KMS-11 (cell line): ENCODE measurements at regions not wholly inside any gene's neighbourhood (a gene's known extent, or its start where the extent isn't known, plus 50 kb on each side); places are given as distances from the start of the nearest gene placed in this dataset.

Source experiments
- H2AFZ ChIP-seq: fragments of 200-600 bp; sonication (generic); 2 replicates; pipeline ENCODE4 v1.6.1; 2016; ENCODE audit warnings: antibody characterized with exemption, mixed run types, low read depth
- H3K27ac ChIP-seq: fragments of 200-600 bp; sonication (generic); 2 replicates; pipeline ENCODE4 v1.6.1; 2016; ENCODE audit warnings: mild to moderate bottlenecking, mixed run types
- H3K27me3 ChIP-seq: fragments of 200-600 bp; sonication (generic); 2 replicates; pipeline ENCODE4 v1.6.1; 2017; ENCODE audit warnings: mild to moderate bottlenecking, low read depth, mixed run types, moderate library complexity; ENCODE audit not compliant: insufficient read depth
- H3K36me3 ChIP-seq: fragments of 200-600 bp; sonication (generic); 2 replicates; pipeline ENCODE4 v1.6.1; 2017; ENCODE audit warnings: mild to moderate bottlenecking, mixed run types; ENCODE audit not compliant: insufficient read depth
- H3K4me1 ChIP-seq: fragments of 200-600 bp; sonication (generic); 2 replicates; pipeline ENCODE4 v1.6.1; 2016; ENCODE audit warnings: mild to moderate bottlenecking, low read depth, mixed run types; ENCODE audit not compliant: poor library complexity, severe bottlenecking
- H3K4me2 ChIP-seq: fragments of 200-600 bp; sonication (generic); 2 replicates; pipeline ENCODE4 v1.7.0; 2016; ENCODE audit warnings: mild to moderate bottlenecking, mixed run types
- H3K4me3 ChIP-seq: fragments of 200-600 bp; sonication (generic); IDR thresholded peaks from 2 replicates; pipeline ENCODE4 v1.6.1; 2017; ENCODE audit warnings: low read depth, low read length, mixed read lengths; ENCODE audit not compliant: insufficient read depth
- H3K79me2 ChIP-seq: fragments of 200-600 bp; sonication (generic); 2 replicates; pipeline ENCODE4 v1.6.1; 2016; ENCODE audit warnings: low read depth, mixed run types; ENCODE audit not compliant: insufficient read depth
- H3K9ac ChIP-seq: fragments of 200-600 bp; sonication (generic); 2 replicates; pipeline ENCODE4 v1.6.1; 2016; ENCODE audit warnings: mild to moderate bottlenecking, mixed run types
- H4K20me1 ChIP-seq: fragments of 200-600 bp; sonication (generic); 2 replicates; pipeline ENCODE4 v1.6.1; 2016; ENCODE audit warnings: mild to moderate bottlenecking, mixed run types; ENCODE audit not compliant: insufficient read depth
- CTCF ChIP-seq: fragments of 200-600 bp; sonication (generic); conservative IDR thresholded peaks from 2 replicates; pipeline ENCODE4 v1.6.1; 2017; ENCODE audit warnings: low read depth, mild to moderate bottlenecking, antibody characterized with exemption, low read length, moderate library complexity, mixed read lengths

GRCh38 chr11:127275774-127276173, 275.2 kb upstream of the KIRREL3 start:
- TF ChIP-seq CTCF: no peak

GRCh38 chr11:127274328-127274676, 273.7 kb upstream of the KIRREL3 start:
- no peaks in the 10 kb centered on the region for H3K4me1 ChIP-seq
- no peak for TF ChIP-seq CTCF
- H3K27ac ChIP-seq: no peak overlapping the region

More at GRCh38 chr11:127275774-127276173, 275.2 kb upstream of the KIRREL3 start:
- no peaks in the 10 kb centered on the region for H4K20me1 ChIP-seq
- H3K36me3 ChIP-seq: no peaks in the 10 kb centered on the region
- no peak overlapping the region for H3K27ac ChIP-seq
- no peak overlapping the region for H2AFZ ChIP-seq
- H3K27me3 ChIP-seq: no peaks in the 10 kb centered on the region
- H3K4me2 ChIP-seq: no peak overlapping the region
- no peaks in the 10 kb centered on the region for H3K79me2 ChIP-seq
- no peak overlapping the region for H3K4me3 ChIP-seq
- H3K9ac ChIP-seq: no peak overlapping the region
- H3K4me1 ChIP-seq: no peaks in the 10 kb centered on the region

GRCh38 chr11:127273593-127274327, 273.2 kb upstream of the KIRREL3 start:
- Histone ChIP-seq H3K4me2 (no peak overlapping the region), H3K27me3 (no peaks in the 10 kb centered on the region)
- no peak for TF ChIP-seq CTCF

More at GRCh38 chr11:127274328-127274676, 273.7 kb upstream of the KIRREL3 start:
- Histone ChIP-seq H3K4me2 (no peak overlapping the region), H2AFZ (no peak overlapping the region), H3K27me3 (no peaks in the 10 kb centered on the region), H4K20me1 (no peaks in the 10 kb centered on the region), H3K36me3 (no peaks in the 10 kb centered on the region), H3K9ac (no peak overlapping the region), H3K4me3 (no peak overlapping the region), H3K79me2 (no peaks in the 10 kb centered on the region)

GRCh38 chr11:127270851-127271250, 270.3 kb upstream of the KIRREL3 start:
- H3K27me3 ChIP-seq: no peaks in the 10 kb centered on the region
- no peak overlapping the region for H2AFZ ChIP-seq
- H3K4me3 ChIP-seq: no peak overlapping the region
- no peak for TF ChIP-seq CTCF
- H3K27ac ChIP-seq: no peak overlapping the region
- no peak overlapping the region for H3K9ac ChIP-seq
- no peak overlapping the region for H3K4me2 ChIP-seq
- H3K79me2 ChIP-seq: no peaks in the 10 kb centered on the region
- H4K20me1 ChIP-seq: no peaks in the 10 kb centered on the region
- H3K4me1 ChIP-seq: no peaks in the 10 kb centered on the region
- no peaks in the 10 kb centered on the region for H3K36me3 ChIP-seq

More at GRCh38 chr11:127273593-127274327, 273.2 kb upstream of the KIRREL3 start:
- H3K27ac ChIP-seq: no peak overlapping the region
- H3K4me3 ChIP-seq: no peak overlapping the region
- H3K36me3 ChIP-seq: no peaks in the 10 kb centered on the region
- H3K9ac ChIP-seq: no peak overlapping the region
- no peaks in the 10 kb centered on the region for H3K79me2 ChIP-seq
- H3K4me1 ChIP-seq: no peaks in the 10 kb centered on the region
- no peak overlapping the region for H2AFZ ChIP-seq
- no peaks in the 10 kb centered on the region for H4K20me1 ChIP-seq
